ENCODE measurements at regions not wholly inside any gene's neighbourhood (a gene's known extent, or its start where the extent isn't known, plus 50 kb on each side); places are given as distances from the start of the nearest gene placed in this dataset.

DNA sequence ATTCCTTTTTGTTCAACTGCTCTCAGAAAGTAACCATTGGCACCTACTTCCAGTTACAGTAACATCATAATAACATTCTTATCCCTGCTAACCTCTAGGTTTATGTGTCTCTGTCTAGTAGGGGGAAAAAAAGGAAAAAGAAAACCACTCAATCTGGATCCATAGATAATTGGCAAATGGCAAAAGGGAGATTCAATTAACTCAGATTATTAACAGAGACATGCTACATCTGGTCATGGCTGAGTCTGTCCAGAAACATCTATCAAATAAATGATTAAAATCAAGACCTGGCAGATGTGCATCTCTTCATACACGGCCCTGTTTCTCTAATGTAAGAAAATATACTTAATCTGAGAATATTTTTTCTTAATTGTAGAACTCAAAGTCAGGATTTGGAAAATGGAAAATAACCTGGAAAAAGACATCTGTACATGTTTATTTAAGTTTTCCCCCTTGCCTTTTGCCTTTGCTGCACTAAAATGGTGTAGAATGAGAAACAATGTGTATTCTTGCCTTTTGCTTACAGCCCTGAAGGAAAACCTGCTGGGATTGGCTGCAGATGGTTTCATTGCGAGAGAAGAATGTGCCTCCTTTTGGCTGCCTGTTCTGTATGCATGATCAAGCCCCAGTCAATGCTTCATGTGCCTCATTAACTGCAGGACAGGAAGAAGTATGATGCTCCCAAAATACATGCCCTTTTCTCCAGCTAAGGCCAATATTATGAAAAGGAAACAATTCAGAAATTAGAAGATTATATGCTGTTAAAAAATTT is 921.6 kb upstream of the PCDH20 start:
- TF ChIP-seq POLR2A (IDR thresholded peaks at IDR 0.05): no peak
- TF ChIP-seq, protein P1, sequence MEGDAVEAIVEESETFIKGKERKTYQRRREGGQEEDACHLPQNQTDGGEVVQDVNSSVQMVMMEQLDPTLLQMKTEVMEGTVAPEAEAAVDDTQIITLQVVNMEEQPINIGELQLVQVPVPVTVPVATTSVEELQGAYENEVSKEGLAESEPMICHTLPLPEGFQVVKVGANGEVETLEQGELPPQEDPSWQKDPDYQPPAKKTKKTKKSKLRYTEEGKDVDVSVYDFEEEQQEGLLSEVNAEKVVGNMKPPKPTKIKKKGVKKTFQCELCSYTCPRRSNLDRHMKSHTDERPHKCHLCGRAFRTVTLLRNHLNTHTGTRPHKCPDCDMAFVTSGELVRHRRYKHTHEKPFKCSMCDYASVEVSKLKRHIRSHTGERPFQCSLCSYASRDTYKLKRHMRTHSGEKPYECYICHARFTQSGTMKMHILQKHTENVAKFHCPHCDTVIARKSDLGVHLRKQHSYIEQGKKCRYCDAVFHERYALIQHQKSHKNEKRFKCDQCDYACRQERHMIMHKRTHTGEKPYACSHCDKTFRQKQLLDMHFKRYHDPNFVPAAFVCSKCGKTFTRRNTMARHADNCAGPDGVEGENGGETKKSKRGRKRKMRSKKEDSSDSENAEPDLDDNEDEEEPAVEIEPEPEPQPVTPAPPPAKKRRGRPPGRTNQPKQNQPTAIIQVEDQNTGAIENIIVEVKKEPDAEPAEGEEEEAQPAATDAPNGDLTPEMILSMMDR (IDR thresholded peaks at IDR 0.05 in 4 of 5, conservative IDR thresholded peaks at IDR 0.05 in 1 of 5): no peak

Data from gastrocnemius medialis (tissue), 4 donors.